HG03378 (cell line): ENCODE measurements at regions not wholly inside any gene's neighbourhood (a gene's known extent, or its start where the extent isn't known, plus 50 kb on each side); places are given as distances from the start of the nearest gene placed in this dataset.
A peak's percentile ranks its signal among the peaks of the same experiment; 100 is the strongest.

ENCODE experiments used
- ATAC-seq: cut with Tn5 transposase; IDR thresholded peaks from one replicate; pipeline ENCODE4 v1.9.1; 2021; ENCODE audit warnings: mild to moderate bottlenecking, moderate library complexity; ENCODE audit not compliant: unreplicated experiment

GRCh38 chr2:11920993-11921583, 174.7 kb downstream of the LPIN1 start:
- no peak for ATAC-seq

DNA sequence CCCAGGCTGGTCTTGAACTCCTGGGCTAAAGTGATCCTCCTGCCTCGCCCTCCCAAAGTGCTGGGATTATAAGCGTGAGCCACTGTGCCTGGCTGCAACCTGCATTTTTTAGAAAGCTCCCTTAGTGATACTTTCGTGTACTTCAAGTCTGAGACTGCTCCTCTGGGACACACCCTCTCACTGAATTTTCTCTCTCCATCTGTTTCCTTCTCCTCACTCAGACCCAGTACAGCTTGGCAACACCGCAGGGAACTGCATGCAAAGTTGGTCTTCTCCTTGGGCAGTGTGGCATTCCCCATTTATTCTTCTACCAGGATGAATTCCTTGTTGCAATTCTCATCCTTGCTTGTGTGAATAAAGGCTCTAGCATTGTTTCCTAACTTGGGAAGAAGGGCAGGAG, 175.9 kb downstream of the LPIN1 start:
- no peak for ATAC-seq

- no peak for ATAC-seq
Measured at GRCh38 chr2:11923935-11924334, 177.5 kb downstream of the LPIN1 start.

GRCh38 chr2:11925295-11926066, 179.0 kb downstream of the LPIN1 start:
- ATAC-seq: no peak

- no peak for ATAC-seq
Measured at GRCh38 chr2:11930211-11930761, 183.9 kb downstream of the LPIN1 start.

- no peak for ATAC-seq
Measured at GRCh38 chr2:11932048-11932512, 185.6 kb downstream of the LPIN1 start.

GRCh38 chr2:11932962-11933361, 186.5 kb downstream of the LPIN1 start:
- ATAC-seq: no peak

DNA sequence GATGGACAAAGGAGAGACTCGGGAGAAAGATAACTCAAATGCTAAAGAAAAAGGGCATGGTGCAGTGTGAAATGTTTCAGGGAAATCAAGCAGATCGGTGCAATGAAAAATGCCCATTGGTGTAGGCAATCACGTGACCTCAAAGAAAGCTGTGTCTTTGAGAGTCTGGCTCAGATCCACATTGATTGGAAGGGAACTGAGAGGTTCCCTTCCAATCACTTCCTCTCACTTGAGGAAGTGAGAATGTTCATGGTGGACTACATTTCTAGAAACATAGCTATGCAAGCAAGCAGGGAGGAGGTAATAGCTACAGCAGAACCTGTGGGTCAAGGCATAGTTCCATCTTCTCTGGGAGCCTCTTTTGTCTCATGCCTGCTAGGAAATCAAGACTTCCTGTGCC, 187.4 kb downstream of the LPIN1 start:
- peak; percentile 77 for ATAC-seq

GRCh38 chr2:11936761-11937160, 190.3 kb downstream of the LPIN1 start:
- no peak for ATAC-seq

GRCh38 chr2:11938196-11938595, 191.8 kb downstream of the LPIN1 start:
- ATAC-seq: no peak

DNA sequence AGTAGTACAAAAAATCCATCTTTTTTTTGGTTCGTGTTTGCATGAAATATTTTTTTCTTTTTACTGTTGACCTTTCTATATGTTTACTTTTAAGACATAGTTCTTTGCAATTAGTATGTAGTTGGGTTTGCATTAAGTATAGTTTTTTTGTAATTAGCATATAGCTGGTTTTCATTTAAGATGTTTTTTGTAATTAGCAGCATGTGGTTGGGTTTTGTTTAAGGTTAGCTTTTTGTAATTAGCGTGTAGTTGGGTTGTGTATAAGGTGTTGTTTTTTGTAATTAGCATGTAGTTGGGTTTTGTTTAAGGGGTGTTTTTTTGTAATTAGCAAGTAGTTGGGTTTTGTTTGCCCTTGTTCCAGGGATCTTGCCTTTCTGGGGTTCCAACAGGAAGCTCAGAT, 193.1 kb downstream of the LPIN1 start:
- ATAC-seq: no peak

GRCh38 chr2:11940121-11940743, 193.8 kb downstream of the LPIN1 start:
- ATAC-seq: no peak

DNA sequence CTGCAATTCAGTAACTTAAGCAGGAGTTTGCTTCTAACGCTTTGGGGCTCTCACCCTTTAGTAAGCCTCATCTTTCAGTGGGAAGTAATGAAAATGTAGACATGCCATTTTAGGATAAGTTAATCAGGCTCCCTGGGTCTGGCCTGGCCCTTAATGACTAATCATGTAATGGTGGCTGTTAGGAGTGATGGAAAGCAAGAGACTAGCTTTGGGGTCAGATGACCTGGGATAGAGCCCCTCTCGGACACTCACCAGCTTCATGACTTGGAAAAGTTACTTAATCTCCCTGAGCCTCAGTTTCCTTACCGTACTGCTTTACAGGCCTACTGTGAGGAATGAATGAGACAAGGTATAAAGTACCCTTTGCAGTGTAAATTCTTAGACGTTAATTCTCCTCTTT, 194.4 kb downstream of the LPIN1 start:
- no peak for ATAC-seq

- no peak for ATAC-seq
Measured at GRCh38 chr2:11941201-11942177, 195.1 kb downstream of the LPIN1 start.

DNA sequence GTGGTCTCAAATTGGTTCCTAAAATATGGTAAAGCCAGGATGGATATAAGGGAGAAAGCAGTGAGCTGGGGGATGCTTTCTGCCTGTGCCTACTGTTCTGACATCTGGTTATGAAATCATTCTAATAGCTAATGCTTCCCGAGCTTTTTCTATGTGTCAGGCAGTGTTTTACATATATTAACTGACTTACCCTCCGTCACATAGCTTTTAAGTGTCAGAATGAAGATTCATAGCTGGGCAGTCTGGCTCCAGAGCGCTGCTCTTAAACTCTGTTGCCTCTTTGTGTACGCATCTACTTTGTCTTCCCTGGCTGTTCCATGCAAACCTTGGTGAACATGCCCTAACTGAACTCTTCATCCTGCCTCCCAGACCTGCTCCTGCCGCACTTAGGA, 195.7 kb downstream of the LPIN1 start:
- no peak for ATAC-seq

DNA sequence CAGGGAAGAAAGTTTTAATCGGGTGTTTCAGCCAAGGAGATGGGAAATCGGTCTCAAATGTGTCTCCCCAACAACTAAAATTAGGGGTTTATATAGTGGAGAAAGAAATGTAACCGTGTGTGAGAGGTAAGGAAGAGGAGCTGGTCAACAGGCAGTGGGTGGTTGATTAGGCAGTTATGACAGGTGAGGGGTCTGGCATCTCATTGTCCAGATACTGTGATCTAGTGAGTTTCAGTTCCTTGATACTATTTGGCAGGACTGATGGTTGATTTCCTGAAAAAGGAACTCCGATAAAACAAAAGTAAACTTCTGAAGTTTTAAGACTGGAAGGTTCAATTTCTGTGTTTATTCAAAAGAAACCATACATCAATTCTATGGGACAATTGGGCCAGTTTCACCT, 197.9 kb downstream of the LPIN1 start:
- no peak for ATAC-seq

GRCh38 chr2:11945139-11946126, 199.0 kb downstream of the LPIN1 start:
- peak; percentile 93 for ATAC-seq

GRCh38 chr2:11947956-11948355, 201.5 kb downstream of the LPIN1 start:
- ATAC-seq: no peak

DNA sequence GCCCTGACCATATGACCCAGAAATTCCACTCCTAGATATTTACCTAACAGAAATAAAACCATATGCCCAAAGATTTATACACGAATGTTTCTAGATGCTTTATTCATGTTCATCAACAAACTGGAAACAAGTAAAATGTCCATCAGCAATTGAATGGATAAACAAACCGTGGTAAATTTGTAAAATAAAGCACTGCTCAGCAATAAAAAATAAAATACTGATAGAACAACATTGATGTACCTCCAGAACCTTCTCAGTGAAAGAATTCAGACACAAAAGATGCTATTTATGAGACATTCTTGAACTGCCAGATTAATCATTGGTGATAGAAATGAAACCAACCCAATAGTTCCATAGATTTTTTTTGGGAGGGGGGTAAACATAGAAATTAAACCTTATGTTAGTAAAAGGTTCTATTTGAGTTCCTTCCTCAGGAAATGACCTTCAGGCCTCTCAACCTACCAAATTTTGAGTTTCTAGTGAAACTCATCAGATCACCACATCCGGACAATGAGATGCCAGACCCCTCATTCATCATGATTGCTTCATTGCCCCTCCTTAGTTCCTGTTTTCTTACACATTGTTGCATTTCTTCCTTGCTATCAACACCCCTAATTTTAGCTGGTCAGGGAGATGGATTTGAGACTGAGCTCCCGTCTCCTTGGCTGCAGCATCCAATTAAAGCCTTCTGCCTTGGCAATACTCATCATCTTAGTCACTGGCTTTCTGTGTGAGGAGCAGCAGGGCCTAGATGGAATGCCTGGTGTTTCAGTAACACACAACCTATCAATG, 203.5 kb downstream of the LPIN1 start:
- ATAC-seq: no peak
